Caco-2 (cell line): ENCODE measurements at regions not wholly inside any gene's neighbourhood (a gene's known extent, or its start where the extent isn't known, plus 50 kb on each side); places are given as distances from the start of the nearest gene placed in this dataset.

Experiments used
- BruUV-seq: library from RNA; stranded (reverse); fragments of 400-500 nt; replicated peaks from 2 replicates; lab custom pipeline; 2021; lab: Mats Ljungman, UMichigan
- CTCF ChIA-PET: fragments of 300-600 bp; sonication (Branson Sonifier 250); formaldehyde crosslinking; loops from one replicate; lab custom pipeline; 2022; ENCODE audit warnings: antibody characterized with exemption; lab: Charles Lee
- POLR2A ChIA-PET: fragments of 300-600 bp; sonication (Branson Sonifier 250); formaldehyde crosslinking; loops from one replicate; lab custom pipeline; 2022; ENCODE audit warnings: antibody characterized with exemption; lab: Charles Lee
- DNase-seq, 2 experiments: peaks; one replicate each; pipeline versions ENCODE4 v3.0.0 to v3.0.0-alpha.2; 2020 to 2022
- H3K27me3 ChIP-seq: replicated peaks from 2 replicates; pipeline ENCODE4 v1.6.0; 2011; ENCODE audit warnings: low read length; ENCODE audit not compliant: control insufficient read depth, insufficient read depth
- H3K36me3 ChIP-seq: 2 replicates; pipeline ENCODE4 v1.5.1; 2011; ENCODE audit warnings: low read length; ENCODE audit not compliant: control insufficient read depth, insufficient read depth
- H3K4me1 ChIP-seq: fragments of 250-450 bp; sonication (Bioruptor Pico); 2 replicates; pipeline ENCODE4 v1.5.1; 2020; ENCODE audit warnings: mild to moderate bottlenecking
- H3K4me3 ChIP-seq: 2 replicates; pipeline ENCODE4 v1.5.1; 2011; ENCODE audit warnings: low read depth, mild to moderate bottlenecking, control low read depth, low read length
- H3K9me3 ChIP-seq: fragments of 250-450 bp; sonication (Bioruptor Pico); 2 replicates; pipeline ENCODE4 v1.5.1; 2020; ENCODE audit warnings: mild to moderate bottlenecking, moderate library complexity
- H3K27ac Mint-ChIP-seq: one replicate; pipeline ENCODE4 v1.8.0; 2022; ENCODE audit warnings: mixed read lengths; ENCODE audit not compliant: unreplicated experiment
- H3K27me3 Mint-ChIP-seq: one replicate; pipeline ENCODE4 v1.8.0; 2022; ENCODE audit warnings: mixed read lengths; ENCODE audit not compliant: insufficient read depth, unreplicated experiment
- H3K36me3 Mint-ChIP-seq: one replicate; pipeline ENCODE4 v1.8.0; 2022; ENCODE audit warnings: mild to moderate bottlenecking, mixed read lengths; ENCODE audit not compliant: insufficient read depth, unreplicated experiment
- H3K4me1 Mint-ChIP-seq: one replicate; pipeline ENCODE4 v1.8.0; 2022; ENCODE audit warnings: low read depth, mixed read lengths; ENCODE audit not compliant: unreplicated experiment
- H3K4me3 Mint-ChIP-seq: one replicate; pipeline ENCODE4 v1.8.0; 2022; ENCODE audit warnings: mild to moderate bottlenecking, moderate library complexity, mixed read lengths; ENCODE audit not compliant: unreplicated experiment
- H3K9me3 Mint-ChIP-seq: one replicate; pipeline ENCODE4 v1.8.0; 2022; ENCODE audit warnings: mixed read lengths; ENCODE audit not compliant: unreplicated experiment
- intact Hi-C: fragments of 100-400 bp; cut with micrococcal nuclease; formaldehyde crosslinking; loops from one replicate; pipeline ENCODE4 v1.10.0; 2022; ENCODE audit not compliant: unreplicated experiment
- TF ChIP-seq, protein P1 (sequence below), 2 experiments: fragments of 200-600 bp in 1 of 2; IDR thresholded peaks; 1 replicate in 1 of 2; 2 replicates in 1 of 2; pipeline versions ENCODE4 v1.5.1 to v1.8.0; 2011 to 2022; ENCODE audit warnings: antibody characterized with exemption in 1 of 2, control low read depth in 1 of 2, inconsistent platforms in 1 of 2, low read depth in 1 of 2, low read length in 1 of 2, mild to moderate bottlenecking in 1 of 2, moderate library complexity in 1 of 2; ENCODE audit not compliant: insufficient read depth in 1 of 2, severe bottlenecking in 1 of 2, unreplicated experiment in 1 of 2

DNA sequence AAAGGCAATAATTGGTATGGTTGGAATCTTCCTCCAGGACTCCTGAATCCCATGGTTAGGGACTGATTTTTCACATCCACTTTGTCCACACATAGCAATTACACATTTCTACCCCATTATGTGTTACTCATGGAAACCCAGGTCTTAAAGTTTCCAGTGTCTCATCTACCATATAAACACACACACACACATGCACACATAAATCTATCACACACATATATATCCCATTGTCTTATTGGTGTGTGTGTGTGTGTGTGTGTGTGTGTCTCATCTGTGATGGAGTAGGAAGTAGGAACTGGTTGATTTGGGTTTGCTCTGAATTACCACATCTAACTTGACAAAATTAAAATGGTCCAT is 525.4 kb downstream of the FUT8 start:
- intact Hi-C loops: no loop called here
- Mint-ChIP-seq H3K4me1 (no peaks in the 10 kb centered on the region), H3K9me3 (no peaks in the 10 kb centered on the region), H3K36me3 (no peaks in the 10 kb centered on the region), H3K27me3 (peaks cover 4% of the 10 kb centered on the region), H3K4me3 (no peak overlapping the region), H3K27ac (no peak overlapping the region)
- Histone ChIP-seq H3K4me3 (no peak overlapping the region), H3K27me3 (no peaks in the 10 kb centered on the region), H3K36me3 (no peaks in the 10 kb centered on the region), H3K9me3 (no peaks in the 10 kb centered on the region), H3K4me1 (no peaks in the 10 kb centered on the region)
- ChIA-PET POLR2A (no interaction called here), CTCF (no interaction called here)
- TF ChIP-seq, protein P1, sequence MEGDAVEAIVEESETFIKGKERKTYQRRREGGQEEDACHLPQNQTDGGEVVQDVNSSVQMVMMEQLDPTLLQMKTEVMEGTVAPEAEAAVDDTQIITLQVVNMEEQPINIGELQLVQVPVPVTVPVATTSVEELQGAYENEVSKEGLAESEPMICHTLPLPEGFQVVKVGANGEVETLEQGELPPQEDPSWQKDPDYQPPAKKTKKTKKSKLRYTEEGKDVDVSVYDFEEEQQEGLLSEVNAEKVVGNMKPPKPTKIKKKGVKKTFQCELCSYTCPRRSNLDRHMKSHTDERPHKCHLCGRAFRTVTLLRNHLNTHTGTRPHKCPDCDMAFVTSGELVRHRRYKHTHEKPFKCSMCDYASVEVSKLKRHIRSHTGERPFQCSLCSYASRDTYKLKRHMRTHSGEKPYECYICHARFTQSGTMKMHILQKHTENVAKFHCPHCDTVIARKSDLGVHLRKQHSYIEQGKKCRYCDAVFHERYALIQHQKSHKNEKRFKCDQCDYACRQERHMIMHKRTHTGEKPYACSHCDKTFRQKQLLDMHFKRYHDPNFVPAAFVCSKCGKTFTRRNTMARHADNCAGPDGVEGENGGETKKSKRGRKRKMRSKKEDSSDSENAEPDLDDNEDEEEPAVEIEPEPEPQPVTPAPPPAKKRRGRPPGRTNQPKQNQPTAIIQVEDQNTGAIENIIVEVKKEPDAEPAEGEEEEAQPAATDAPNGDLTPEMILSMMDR (IDR thresholded peaks at IDR 0.05; ENCODE audit: insufficient read depth in 1 of 2, low read depth in 1 of 2, low read length in 1 of 2, severe bottlenecking in 1 of 2, unreplicated experiment in 1 of 2): no peak
- no peak for DNase-seq
- BruUV-seq: no TSS peak

DNA sequence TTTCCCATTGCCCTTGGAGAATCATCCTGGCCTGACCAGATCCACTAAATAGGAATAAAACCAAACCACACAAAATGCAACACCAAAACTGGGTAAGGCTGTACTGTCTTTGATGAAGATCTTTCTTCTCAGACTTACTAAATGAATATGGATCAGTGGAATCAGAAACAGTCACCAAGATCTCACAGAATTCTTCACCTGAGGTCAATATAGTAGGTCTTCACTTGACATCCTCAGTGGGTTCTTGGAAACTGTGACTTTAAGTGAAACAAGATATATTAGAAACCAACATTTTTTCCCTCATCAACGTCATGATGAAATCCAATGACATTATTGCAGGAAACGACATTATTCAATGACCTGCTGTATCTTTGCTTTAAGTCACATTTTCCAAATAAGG is 526.2 kb downstream of the FUT8 start:
- H3K27me3 Mint-ChIP-seq: peaks cover 4% of the 10 kb centered on the region
- H3K36me3 Mint-ChIP-seq: no peaks in the 10 kb centered on the region
- no TSS peak for BruUV-seq
- no peaks in the 10 kb centered on the region for H3K27me3 ChIP-seq
- TF ChIP-seq, protein P1 (IDR thresholded peaks at IDR 0.05; ENCODE audit: insufficient read depth in 1 of 2, low read depth in 1 of 2, low read length in 1 of 2, severe bottlenecking in 1 of 2, unreplicated experiment in 1 of 2): no peak
- intact Hi-C loops: no loop called here
- no peaks in the 10 kb centered on the region for H3K4me1 ChIP-seq
- no peaks in the 10 kb centered on the region for H3K9me3 ChIP-seq
- H3K36me3 ChIP-seq: no peaks in the 10 kb centered on the region
- no peak overlapping the region for H3K4me3 Mint-ChIP-seq
- CTCF ChIA-PET: no interaction called here
- H3K9me3 Mint-ChIP-seq: no peaks in the 10 kb centered on the region
- H3K27ac Mint-ChIP-seq: no peak overlapping the region
- H3K4me3 ChIP-seq: no peak overlapping the region
- POLR2A ChIA-PET: no interaction called here
- H3K4me1 Mint-ChIP-seq: no peaks in the 10 kb centered on the region
- no peak for DNase-seq

DNA sequence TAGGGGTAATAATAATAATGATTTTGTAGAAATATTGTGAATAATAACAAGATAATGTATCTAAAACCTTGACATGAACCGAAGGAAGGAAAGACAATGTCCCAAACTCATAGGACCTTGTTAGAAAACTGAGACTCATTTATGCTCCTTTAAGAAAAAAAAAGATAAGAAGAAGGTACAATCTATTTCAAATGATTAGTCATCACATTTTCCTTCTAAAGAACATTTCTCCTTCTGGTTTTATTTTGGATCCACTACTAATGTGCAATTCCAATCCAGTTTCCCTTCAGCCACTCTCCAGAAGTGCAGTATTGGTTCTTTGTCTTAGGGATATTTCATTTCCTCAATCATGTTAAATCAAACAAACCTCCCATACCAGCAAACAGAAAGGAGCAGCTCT is 526.7 kb downstream of the FUT8 start:
- no peaks in the 10 kb centered on the region for H3K9me3 ChIP-seq
- TF ChIP-seq, protein P1 (IDR thresholded peaks at IDR 0.05; ENCODE audit: insufficient read depth in 1 of 2, low read depth in 1 of 2, low read length in 1 of 2, severe bottlenecking in 1 of 2, unreplicated experiment in 1 of 2): no peak
- Mint-ChIP-seq H3K9me3 (no peaks in the 10 kb centered on the region), H3K27ac (no peak overlapping the region), H3K4me1 (no peaks in the 10 kb centered on the region), H3K27me3 (peaks cover 4% of the 10 kb centered on the region), H3K36me3 (no peaks in the 10 kb centered on the region), H3K4me3 (no peak overlapping the region)
- H3K27me3 ChIP-seq: no peaks in the 10 kb centered on the region
- no peaks in the 10 kb centered on the region for H3K4me1 ChIP-seq
- H3K36me3 ChIP-seq: no peaks in the 10 kb centered on the region
- intact Hi-C loops: no loop called here
- ChIA-PET CTCF (no interaction called here), POLR2A (no interaction called here)
- BruUV-seq: no TSS peak
- no peak overlapping the region for H3K4me3 ChIP-seq
- DNase-seq: no peak
